OCI-LY7 (cell line): ENCODE measurements at regions not wholly inside any gene's neighbourhood (a gene's known extent, or its start where the extent isn't known, plus 50 kb on each side); places are given as distances from the start of the nearest gene placed in this dataset.

Source experiments
- BruUV-seq: library from RNA; stranded (reverse); fragments of 400-500 nt; replicated peaks from 2 replicates; lab custom pipeline; 2021; lab: Mats Ljungman, UMichigan
- CTCF ChIA-PET: fragments of 300-600 bp; sonication (Branson Sonifier 250); formaldehyde crosslinking; loops from one replicate; lab custom pipeline; 2022; ENCODE audit warnings: antibody characterized with exemption; ENCODE audit not compliant: unreplicated experiment; lab: Charles Lee
- POLR2A ChIA-PET: fragments of 300-600 bp; sonication (Branson Sonifier 250); formaldehyde crosslinking; loops from one replicate; lab custom pipeline; 2022; ENCODE audit warnings: antibody characterized with exemption; lab: Charles Lee
- DNase-seq: peaks from one replicate; pipeline ENCODE4 v3.0.0-alpha.2; 2015; ENCODE audit warnings: low spot score
- H2AFZ ChIP-seq: fragments of 200-600 bp; sonication (generic), shearing (Covaris generic); 2 replicates; pipeline ENCODE4 v1.6.1; 2014; ENCODE audit warnings: mild to moderate bottlenecking, antibody characterized with exemption, low read length, moderate library complexity
- H3K27ac ChIP-seq: fragments of 200-600 bp; sonication (generic); 2 replicates; pipeline ENCODE4 v1.5.1; 2014; ENCODE audit warnings: mixed run types, low read depth, mild to moderate bottlenecking, moderate library complexity, low read length, inconsistent platforms; ENCODE audit not compliant: poor library complexity, severe bottlenecking
- H3K36me3 ChIP-seq: fragments of 200-600 bp; sonication (generic); 2 replicates; pipeline ENCODE4 v1.6.1; 2014; ENCODE audit warnings: mild to moderate bottlenecking, antibody characterized with exemption, low read length, moderate library complexity, mixed read lengths; ENCODE audit not compliant: insufficient read depth
- H3K4me1 ChIP-seq: fragments of 200-600 bp; sonication (generic); 2 replicates; pipeline ENCODE4 v1.5.1; 2014; ENCODE audit warnings: mild to moderate bottlenecking, low read length; ENCODE audit not compliant: insufficient read depth, poor library complexity, severe bottlenecking
- H3K4me2 ChIP-seq: fragments of 200-600 bp; sonication (generic); 2 replicates; pipeline ENCODE4 v1.6.1; 2014; ENCODE audit warnings: mild to moderate bottlenecking, low read length
- H3K4me3 ChIP-seq: fragments of 200-600 bp; sonication (generic); 2 replicates; pipeline ENCODE4 v1.5.1; 2014; ENCODE audit warnings: mild to moderate bottlenecking, low read depth, low read length; ENCODE audit not compliant: poor library complexity, severe bottlenecking
- H3K79me2 ChIP-seq: fragments of 200-600 bp; sonication (generic); 2 replicates; pipeline ENCODE4 v1.6.1; 2016; ENCODE audit warnings: low read depth, mild to moderate bottlenecking, low read length, moderate library complexity, mixed read lengths; ENCODE audit not compliant: insufficient read depth
- H3K9me2 ChIP-seq: fragments of 200-600 bp; sonication (generic); 2 replicates; pipeline ENCODE4 v1.6.1; 2016; ENCODE audit warnings: mild to moderate bottlenecking, low read length, mixed read lengths; ENCODE audit not compliant: insufficient read depth
- H3K9me3 ChIP-seq: fragments of 200-600 bp; sonication (generic); 2 replicates; pipeline ENCODE4 v1.6.1; 2014; ENCODE audit warnings: mild to moderate bottlenecking, mixed run types, low read length, mixed read lengths
- H4K20me1 ChIP-seq: fragments of 200-600 bp; sonication (generic); 2 replicates; pipeline ENCODE4 v1.6.1; 2014; ENCODE audit warnings: mild to moderate bottlenecking, antibody characterized with exemption, low read length, moderate library complexity, mixed read lengths; ENCODE audit not compliant: insufficient read depth
- EZH2phosphoT487 ChIP-seq: fragments of 200-600 bp; sonication (generic); IDR thresholded peaks from 2 replicates; pipeline ENCODE4 v1.6.1; 2018; ENCODE audit warnings: low read depth, borderline replicate concordance, mild to moderate bottlenecking, mixed run types, antibody characterized with exemption, low read length, moderate library complexity, mixed read lengths
- intact Hi-C: fragments of 100-400 bp; cut with micrococcal nuclease; formaldehyde crosslinking; loops from one replicate; pipeline ENCODE4 v1.10.0; 2022; ENCODE audit not compliant: unreplicated experiment
- TF ChIP-seq, protein P1 (sequence below): fragments of 200-600 bp; sonication (generic); conservative IDR thresholded peaks from 2 replicates; pipeline ENCODE4 v1.5.1; 2014; ENCODE audit warnings: mild to moderate bottlenecking, antibody characterized with exemption, low read length, moderate library complexity, mixed read lengths

DNA sequence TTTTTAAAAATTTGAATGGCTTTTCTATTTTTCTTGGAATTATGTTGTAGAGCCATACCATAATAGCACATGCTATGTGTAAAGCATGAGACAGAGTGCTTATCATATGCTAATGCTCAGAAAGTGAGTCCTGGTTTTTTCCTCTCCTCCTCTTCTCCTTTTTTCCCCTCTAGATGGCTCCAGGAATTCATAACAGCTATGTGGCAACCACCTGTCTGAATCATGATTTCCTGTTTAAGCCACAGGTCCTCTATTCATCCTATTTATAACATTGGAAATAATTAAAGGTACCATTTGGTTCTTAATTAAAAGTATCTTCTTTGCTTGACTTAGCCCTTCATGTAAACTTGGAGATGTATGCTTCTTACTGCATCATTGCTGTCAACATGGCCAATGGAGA is 260.0 kb upstream of the MAP3K7 start:
- no peak overlapping the region for H2AFZ ChIP-seq
- H3K9me2 ChIP-seq: no peaks in the 10 kb centered on the region
- no peaks in the 10 kb centered on the region for H4K20me1 ChIP-seq
- H3K4me1 ChIP-seq: no peaks in the 10 kb centered on the region
- no peak overlapping the region for H3K27ac ChIP-seq
- BruUV-seq: no TSS peak
- intact Hi-C loops: no loop called here
- no peaks in the 10 kb centered on the region for H3K36me3 ChIP-seq
- CTCF ChIA-PET: no interaction called here
- no peaks in the 10 kb centered on the region for H3K79me2 ChIP-seq
- POLR2A ChIA-PET: interaction anchor here (1.1 kb wide), 1 partner anchor 17 kb away, joined by 3 read pairs; no protein-coding TSS in a partner anchor
- no peak overlapping the region for H3K4me2 ChIP-seq
- no peak for DNase-seq
- TF ChIP-seq, protein P1, sequence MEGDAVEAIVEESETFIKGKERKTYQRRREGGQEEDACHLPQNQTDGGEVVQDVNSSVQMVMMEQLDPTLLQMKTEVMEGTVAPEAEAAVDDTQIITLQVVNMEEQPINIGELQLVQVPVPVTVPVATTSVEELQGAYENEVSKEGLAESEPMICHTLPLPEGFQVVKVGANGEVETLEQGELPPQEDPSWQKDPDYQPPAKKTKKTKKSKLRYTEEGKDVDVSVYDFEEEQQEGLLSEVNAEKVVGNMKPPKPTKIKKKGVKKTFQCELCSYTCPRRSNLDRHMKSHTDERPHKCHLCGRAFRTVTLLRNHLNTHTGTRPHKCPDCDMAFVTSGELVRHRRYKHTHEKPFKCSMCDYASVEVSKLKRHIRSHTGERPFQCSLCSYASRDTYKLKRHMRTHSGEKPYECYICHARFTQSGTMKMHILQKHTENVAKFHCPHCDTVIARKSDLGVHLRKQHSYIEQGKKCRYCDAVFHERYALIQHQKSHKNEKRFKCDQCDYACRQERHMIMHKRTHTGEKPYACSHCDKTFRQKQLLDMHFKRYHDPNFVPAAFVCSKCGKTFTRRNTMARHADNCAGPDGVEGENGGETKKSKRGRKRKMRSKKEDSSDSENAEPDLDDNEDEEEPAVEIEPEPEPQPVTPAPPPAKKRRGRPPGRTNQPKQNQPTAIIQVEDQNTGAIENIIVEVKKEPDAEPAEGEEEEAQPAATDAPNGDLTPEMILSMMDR: 0 out of 2 replicates have a peak, but pooled peaks have one; percentile 17
- no peak for TF ChIP-seq EZH2phosphoT487
- H3K4me3 ChIP-seq: no peak overlapping the region
- no peaks in the 10 kb centered on the region for H3K9me3 ChIP-seq

DNA sequence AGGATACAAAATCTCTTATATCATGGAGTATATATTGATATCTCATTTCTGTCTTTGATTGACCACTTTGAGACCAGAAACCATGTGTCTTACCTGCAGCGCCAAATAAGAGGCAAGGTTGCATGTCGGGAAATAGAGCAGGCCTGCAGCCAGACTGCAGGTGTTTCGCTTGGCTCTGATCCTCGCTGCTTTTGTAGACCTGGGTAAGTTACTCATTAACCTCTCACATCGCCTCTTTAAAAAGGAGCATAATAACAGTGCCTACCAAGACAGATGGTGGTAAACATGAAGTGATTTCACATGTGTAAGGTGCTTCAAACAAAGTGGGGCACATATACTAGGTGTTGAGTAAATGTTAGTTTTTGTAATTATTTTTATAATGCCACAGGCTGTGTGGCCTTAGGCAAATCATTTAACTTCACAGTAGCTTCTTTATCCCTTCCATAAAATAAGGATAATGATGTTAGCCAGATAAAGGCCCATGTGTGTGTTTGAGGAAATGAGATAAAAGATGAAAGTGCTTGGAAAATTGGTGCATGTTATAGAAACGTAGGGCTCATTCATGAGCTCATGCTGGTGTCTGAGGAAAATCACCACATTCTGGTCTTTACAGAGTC is 248.8 kb upstream of the MAP3K7 start:
- DNase-seq: no peak
- H3K4me3 ChIP-seq: no peak overlapping the region
- no peak overlapping the region for H2AFZ ChIP-seq
- H3K4me1 ChIP-seq: no peaks in the 10 kb centered on the region
- no peaks in the 10 kb centered on the region for H3K9me3 ChIP-seq
- no peak overlapping the region for H3K4me2 ChIP-seq
- POLR2A ChIA-PET: no interaction called here
- no peak overlapping the region for H3K27ac ChIP-seq
- CTCF ChIA-PET: no interaction called here
- no peaks in the 10 kb centered on the region for H4K20me1 ChIP-seq
- no peaks in the 10 kb centered on the region for H3K36me3 ChIP-seq
- TF ChIP-seq, protein P1: no peak
- no peak for TF ChIP-seq EZH2phosphoT487
- no peaks in the 10 kb centered on the region for H3K79me2 ChIP-seq
- H3K9me2 ChIP-seq: no peaks in the 10 kb centered on the region
- intact Hi-C loops: no loop called here
- BruUV-seq: no TSS peak

DNA sequence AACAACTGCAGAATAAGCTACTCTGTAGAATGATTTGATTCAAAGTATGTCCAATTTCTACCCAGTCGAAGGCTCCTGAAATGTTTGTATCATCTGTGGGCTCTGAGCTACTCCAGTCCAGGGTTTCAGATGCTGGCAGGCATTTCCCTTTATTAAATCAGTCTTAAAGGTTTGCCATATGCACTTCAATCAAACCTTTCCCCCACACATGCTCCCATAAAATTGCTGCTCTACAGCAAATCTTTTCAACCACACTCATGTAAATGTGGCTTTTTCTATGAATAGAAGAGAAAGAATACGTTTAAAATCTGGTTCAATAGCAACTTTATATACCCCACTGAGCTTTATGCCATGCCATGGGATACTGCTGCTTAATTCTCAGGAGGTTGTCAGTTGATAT is 242.4 kb upstream of the MAP3K7 start:
- POLR2A ChIA-PET: interaction anchor here (0.8 to 2.6 kb wide), 4 partner anchors 9 to 18 kb away, joined by 3 to 8 read pairs (median 3); no protein-coding TSS in a partner anchor
- Histone ChIP-seq H3K4me2 (no peak overlapping the region), H3K27ac (no peak overlapping the region), H2AFZ (no peak overlapping the region), H4K20me1 (no peaks in the 10 kb centered on the region), H3K4me3 (no peak overlapping the region), H3K9me2 (no peaks in the 10 kb centered on the region), H3K36me3 (no peaks in the 10 kb centered on the region), H3K9me3 (no peaks in the 10 kb centered on the region), H3K4me1 (no peaks in the 10 kb centered on the region), H3K79me2 (no peaks in the 10 kb centered on the region)
- intact Hi-C loops: no loop called here
- CTCF ChIA-PET: no interaction called here
- no peak for TF ChIP-seq EZH2phosphoT487
- TF ChIP-seq, protein P1: no peak
- no TSS peak for BruUV-seq
- DNase-seq: no peak
